Effector memory CD8-positive, alpha-beta T cell (primary cell): ENCODE measurements at regions not wholly inside any gene's neighbourhood (a gene's known extent, or its start where the extent isn't known, plus 50 kb on each side); places are given as distances from the start of the nearest gene placed in this dataset.
"Not testable (repeated sequence)": the region's sequence is repeated elsewhere in the genome, so short reads cannot be mapped to it uniquely, and the experiment has no call there.

ENCODE experiments used
- ATAC-seq: fragments of 150-1000 bp; cut with Tn5 transposase; replicated peaks from 2 replicates; pipeline ENCODE4 v1.10.0; 2021; ENCODE audit warnings: mild to moderate bottlenecking, moderate library complexity
- DNase-seq, 3 experiments: peaks; one replicate each; pipeline ENCODE4 v3.0.0; 2021
- H3K27ac Mint-ChIP-seq, 2 donors: one replicate each; pipeline ENCODE4 v1.8.0; 2022; ENCODE audit warnings: mild to moderate bottlenecking in 2 of 2, mixed read lengths in 2 of 2, moderate library complexity in 2 of 2
- H3K27me3 Mint-ChIP-seq, 2 donors: one replicate each; pipeline ENCODE4 v1.8.0; 2022; ENCODE audit warnings: mixed read lengths in 2 of 2
- H3K36me3 Mint-ChIP-seq: one replicate; pipeline ENCODE4 v1.8.0; 2022; ENCODE audit warnings: mild to moderate bottlenecking, moderate library complexity, mixed read lengths; ENCODE audit not compliant: insufficient read depth
- H3K4me1 Mint-ChIP-seq, 2 donors: one replicate each; pipeline ENCODE4 v1.8.0; 2022; ENCODE audit warnings: low read depth in 2 of 2, mixed read lengths in 2 of 2
- H3K4me3 Mint-ChIP-seq, 2 donors: one replicate each; pipeline ENCODE4 v1.8.0; 2022; ENCODE audit warnings: mild to moderate bottlenecking in 2 of 2, mixed read lengths in 2 of 2, moderate library complexity in 2 of 2
- H3K9me3 Mint-ChIP-seq, 2 donors: one replicate each; pipeline ENCODE4 v1.8.0; 2022; ENCODE audit warnings: mixed read lengths in 2 of 2

GRCh38 chr3:186442979-186443378 is 80.9 kb upstream of the DGKG start:
- H3K27ac Mint-ChIP-seq, H3K4me1 Mint-ChIP-seq, DNase-seq, H3K9me3 Mint-ChIP-seq, H3K4me3 Mint-ChIP-seq, H3K36me3 Mint-ChIP-seq, ATAC-seq: not testable (repeated sequence)
- H3K27me3 Mint-ChIP-seq: peaks cover 12 to 29% of the 10 kb centered on the region in 2 donors

- DNase-seq (no peak), ATAC-seq (no peak)
- Mint-ChIP-seq H3K4me1 (no peaks in the 10 kb centered on the region), H3K27me3 (peaks cover 12 to 21% of the 10 kb centered on the region in 2 donors), H3K4me3 (no peak overlapping the region), H3K36me3 (no peaks in the 10 kb centered on the region), H3K9me3 (no peaks in the 10 kb centered on the region), H3K27ac (no peak overlapping the region)
Measured at GRCh38 chr3:186442162-186442561, 80.1 kb upstream of the DGKG start.

GRCh38 chr3:186440891-186441290 is 78.9 kb upstream of the DGKG start:
- ATAC-seq: no peak
- H3K9me3 Mint-ChIP-seq: no peaks in the 10 kb centered on the region

GRCh38 chr3:186439725-186440124 is 77.7 kb upstream of the DGKG start:
- no peak overlapping the region for H3K4me3 Mint-ChIP-seq
- ATAC-seq (no peak), DNase-seq (no peak)
- no peaks in the 10 kb centered on the region for H3K9me3 Mint-ChIP-seq
- peaks cover 0 to 5% of the 10 kb centered on the region in 2 donors for H3K27me3 Mint-ChIP-seq
- H3K27ac Mint-ChIP-seq: no peak overlapping the region
- no peaks in the 10 kb centered on the region for H3K36me3 Mint-ChIP-seq
- no peaks in the 10 kb centered on the region for H3K4me1 Mint-ChIP-seq

More at GRCh38 chr3:186440891-186441290, 78.9 kb upstream of the DGKG start:
- no peak for DNase-seq
- Mint-ChIP-seq H3K27me3 (peaks cover 10 to 15% of the 10 kb centered on the region in 2 donors), H3K27ac (no peak overlapping the region), H3K36me3 (no peaks in the 10 kb centered on the region), H3K4me1 (no peaks in the 10 kb centered on the region), H3K4me3 (no peak overlapping the region)

GRCh38 chr3:186435332-186435731 is 73.3 kb upstream of the DGKG start:
- H3K9me3 Mint-ChIP-seq, ATAC-seq, H3K36me3 Mint-ChIP-seq, H3K4me1 Mint-ChIP-seq, H3K4me3 Mint-ChIP-seq, H3K27ac Mint-ChIP-seq, H3K27me3 Mint-ChIP-seq, DNase-seq: not testable (repeated sequence)

GRCh38 chr3:186432944-186433732 is 71.1 kb upstream of the DGKG start:
- H3K27me3 Mint-ChIP-seq: no peaks in the 10 kb centered on the region
- H3K27ac Mint-ChIP-seq: no peak overlapping the region

GRCh38 chr3:186432189-186432588 is 70.2 kb upstream of the DGKG start:
- H3K27ac Mint-ChIP-seq: no peak overlapping the region
- peaks cover 3% of the 10 kb centered on the region for H3K36me3 Mint-ChIP-seq
- no peak overlapping the region for H3K4me3 Mint-ChIP-seq
- H3K4me1 Mint-ChIP-seq: no peaks in the 10 kb centered on the region
- no peak for DNase-seq
- H3K9me3 Mint-ChIP-seq: no peaks in the 10 kb centered on the region
- ATAC-seq: no peak
- no peaks in the 10 kb centered on the region for H3K27me3 Mint-ChIP-seq

More at GRCh38 chr3:186432944-186433732, 71.1 kb upstream of the DGKG start:
- H3K4me3 Mint-ChIP-seq: no peak overlapping the region
- no peak for DNase-seq
- no peak for ATAC-seq
- H3K9me3 Mint-ChIP-seq: no peaks in the 10 kb centered on the region
- H3K36me3 Mint-ChIP-seq: peaks cover under 1% of the 10 kb centered on the region
- no peaks in the 10 kb centered on the region for H3K4me1 Mint-ChIP-seq

GRCh38 chr3:186427627-186428281 is 65.7 kb upstream of the DGKG start:
- DNase-seq: no peak
- no peak for ATAC-seq
- peaks cover 3% of the 10 kb centered on the region for H3K36me3 Mint-ChIP-seq
- peaks cover 4% of the 10 kb centered on the region in 2 donors for H3K4me1 Mint-ChIP-seq
- no peak overlapping the region for H3K4me3 Mint-ChIP-seq
- H3K9me3 Mint-ChIP-seq: no peaks in the 10 kb centered on the region
- H3K27ac Mint-ChIP-seq: no peak overlapping the region
- peaks cover 13 to 30% of the 10 kb centered on the region in 2 donors for H3K27me3 Mint-ChIP-seq

GRCh38 chr3:186425788-186426730 is 64.0 kb upstream of the DGKG start:
- no peaks in the 10 kb centered on the region for H3K9me3 Mint-ChIP-seq

GRCh38 chr3:186421946-186422345 is 59.9 kb upstream of the DGKG start:
- Mint-ChIP-seq H3K27me3 (peaks cover 42 to 53% of the 10 kb centered on the region in 2 donors), H3K4me3 (no peak overlapping the region), H3K27ac (no peak overlapping the region), H3K4me1 (peaks cover 4% of the 10 kb centered on the region in 2 donors), H3K36me3 (no peaks in the 10 kb centered on the region), H3K9me3 (no peaks in the 10 kb centered on the region)
- no peak for ATAC-seq
- DNase-seq: no peak

More at GRCh38 chr3:186425788-186426730, 64.0 kb upstream of the DGKG start:
- no peak for ATAC-seq
- H3K27ac Mint-ChIP-seq: no peak overlapping the region
- peaks cover 3% of the 10 kb centered on the region for H3K36me3 Mint-ChIP-seq
- H3K4me1 Mint-ChIP-seq: peaks cover 4% of the 10 kb centered on the region in 2 donors
- H3K27me3 Mint-ChIP-seq: peaks cover 25 to 43% of the 10 kb centered on the region in 2 donors
- DNase-seq: no peak
- H3K4me3 Mint-ChIP-seq: no peak overlapping the region

GRCh38 chr3:186418671-186419145 is 56.7 kb upstream of the DGKG start:
- H3K36me3 Mint-ChIP-seq: no peaks in the 10 kb centered on the region
- peaks cover 32 to 51% of the 10 kb centered on the region in 2 donors for H3K27me3 Mint-ChIP-seq
- no peaks in the 10 kb centered on the region for H3K9me3 Mint-ChIP-seq
- no peak overlapping the region for H3K27ac Mint-ChIP-seq
- peaks cover 0 to 4% of the 10 kb centered on the region in 2 donors for H3K4me1 Mint-ChIP-seq
- no peak for ATAC-seq
- no peak overlapping the region for H3K4me3 Mint-ChIP-seq
- DNase-seq: no peak

- ATAC-seq (no peak), DNase-seq (no peak)
- Mint-ChIP-seq H3K4me3 (no peak overlapping the region), H3K27ac (no peak overlapping the region), H3K27me3 (peaks cover 23 to 56% of the 10 kb centered on the region in 2 donors), H3K4me1 (peaks cover 0 to 6% of the 10 kb centered on the region in 2 donors), H3K9me3 (no peaks in the 10 kb centered on the region), H3K36me3 (no peaks in the 10 kb centered on the region)
Measured at GRCh38 chr3:186417791-186418190, 55.8 kb upstream of the DGKG start.
